GM12878 (cell line): ENCODE measurements at regions not wholly inside any gene's neighbourhood (a gene's known extent, or its start where the extent isn't known, plus 50 kb on each side); places are given as distances from the start of the nearest gene placed in this dataset.

Experiments
- ATAC-seq: fragments of 200-7000 bp; cut with Tn5 transposase; 3 replicates; pipeline ENCODE4 v1.9.1; 2020; ENCODE audit warnings: mild to moderate bottlenecking, moderate library complexity
- BruUV-seq: library from RNA; stranded (reverse); fragments of 400-500 nt; replicated peaks from 2 replicates; lab custom pipeline; 2021; lab: Mats Ljungman, UMichigan
- CTCF ChIA-PET: fragments of 300-600 bp; sonication (Branson Sonifier 250); formaldehyde crosslinking; extraction: SDS; loops from one replicate; lab custom pipeline; 2021; ENCODE audit warnings: inconsistent platforms; lab: Yijun Ruan, JAX
- POLR2A ChIA-PET: fragments of 350-600 bp; formaldehyde crosslinking; extraction: SDS; loops from one replicate; lab custom pipeline; 2021; ENCODE audit warnings: inconsistent platforms; lab: Charles Lee
- RAD21 ChIA-PET: fragments of 300-600 bp; sonication (Branson Sonifier 250); formaldehyde crosslinking; loops from one replicate; lab custom pipeline; 2023; ENCODE audit warnings: antibody characterized with exemption; ENCODE audit not compliant: unreplicated experiment; lab: Charles Lee
- SMC1A ChIA-PET: fragments of 300-600 bp; sonication (Branson Sonifier 250); formaldehyde crosslinking; loops from one replicate; lab custom pipeline; 2023; ENCODE audit not compliant: unreplicated experiment, uncharacterized antibody; lab: Charles Lee
- DNase-seq: peaks from one replicate; pipeline ENCODE4 v3.0.0-alpha.2; 2011; ENCODE audit warnings: low read depth, low spot score
- FAIRE-seq: peaks from 3 replicates; lab custom pipeline; 2011; peaks lifted over from hg19 to GRCh38; lab: Jason Lieb, UNC
- H2AFZ ChIP-seq: 2 replicates; pipeline ENCODE4 v1.6.0; 2011; ENCODE audit warnings: low read depth, low read length, control low read depth; ENCODE audit not compliant: control insufficient read depth
- H3K27ac ChIP-seq: 2 replicates; pipeline ENCODE4 v1.5.1; 2011; ENCODE audit warnings: control low read depth; ENCODE audit not compliant: control insufficient read depth, insufficient read depth
- H3K27me3 ChIP-seq, 2 experiments: replicated peaks in 1 of 2; 2 replicates each; pipeline versions ENCODE4 v1.6.0 to v1.6.1; 2011; ENCODE audit warnings: low read length in 1 of 2; ENCODE audit not compliant: control insufficient read depth in 2 of 2, insufficient read depth in 2 of 2
- H3K36me3 ChIP-seq, 2 experiments: 2 replicates each; pipeline ENCODE4 v1.5.1; 2011; ENCODE audit warnings: low read length in 1 of 2; ENCODE audit not compliant: control insufficient read depth in 2 of 2, insufficient read depth in 2 of 2
- H3K4me1 ChIP-seq: 2 replicates; pipeline ENCODE4 v1.6.1; 2011; ENCODE audit warnings: mild to moderate bottlenecking, low read length, moderate library complexity, mixed read lengths; ENCODE audit not compliant: control insufficient read depth, insufficient read depth
- H3K4me2 ChIP-seq: 2 replicates; pipeline ENCODE4 v1.6.0; 2011; ENCODE audit warnings: control low read depth; ENCODE audit not compliant: control insufficient read depth, insufficient read depth
- H3K4me3 ChIP-seq: fragments of 200-600 bp; sonication (generic); 2 replicates; pipeline ENCODE4 v1.5.1; 2016
- H3K79me2 ChIP-seq: 2 replicates; pipeline ENCODE4 v1.6.0; 2011; ENCODE audit warnings: low read length; ENCODE audit not compliant: control insufficient read depth, insufficient read depth
- H3K9ac ChIP-seq: 2 replicates; pipeline ENCODE4 v1.8.0; 2011; ENCODE audit warnings: low read length, control low read depth, mixed read lengths; ENCODE audit not compliant: control insufficient read depth, insufficient read depth
- H3K9me3 ChIP-seq: replicated peaks from 3 replicates; pipeline ENCODE4 v1.5.1; 2011; ENCODE audit warnings: mild to moderate bottlenecking, low read length; ENCODE audit not compliant: control insufficient read depth, insufficient read depth
- H4K20me1 ChIP-seq: 2 replicates; pipeline ENCODE4 v1.6.0; 2011; ENCODE audit not compliant: control insufficient read depth, insufficient read depth
- CREM ChIP-seq: IDR thresholded peaks from 2 replicates; pipeline ENCODE4 v1.6.1; 2014; ENCODE audit warnings: antibody characterized with exemption, low read depth
- HCFC1 ChIP-seq: fragments of 150-350 bp; IDR thresholded peaks from 2 replicates; pipeline ENCODE4 v1.6.1; 2014; ENCODE audit warnings: low read length
- IKZF1 ChIP-seq: fragments of 450-650 bp; conservative IDR thresholded peaks from 2 replicates; pipeline ENCODE4 v1.6.1; 2017; ENCODE audit warnings: antibody characterized with exemption, mild to moderate bottlenecking
- MLLT1 ChIP-seq: fragments of 450-650 bp; IDR thresholded peaks from 2 replicates; pipeline ENCODE4 v1.6.1; 2016; ENCODE audit warnings: mild to moderate bottlenecking
- NRF1 ChIP-seq: conservative IDR thresholded peaks from 2 replicates; pipeline ENCODE4 v1.6.1; 2011; ENCODE audit warnings: mild to moderate bottlenecking, low read depth, low read length, improper control_type of control experiment
- PAX8 ChIP-seq: fragments of 450-650 bp; IDR thresholded peaks from 2 replicates; pipeline ENCODE4 v1.6.1; 2017; ENCODE audit warnings: mild to moderate bottlenecking, moderate library complexity
- PKNOX1 ChIP-seq: fragments of 450-650 bp; IDR thresholded peaks from 2 replicates; pipeline ENCODE4 v1.6.1; 2016; ENCODE audit warnings: mild to moderate bottlenecking
- POLR2AphosphoS5 ChIP-seq: IDR thresholded peaks from 2 replicates; pipeline ENCODE4 v1.6.1; 2011; ENCODE audit warnings: mild to moderate bottlenecking, low read length, inconsistent platforms
- RAD21 ChIP-seq: IDR thresholded peaks from 2 replicates; pipeline ENCODE4 v1.6.1; 2011; ENCODE audit warnings: mild to moderate bottlenecking, low read depth, low read length, moderate library complexity; ENCODE audit not compliant: insufficient read depth
- RELA ChIP-seq: fragments of 450-650 bp; IDR thresholded peaks from 2 replicates; pipeline ENCODE4 v1.8.0; 2014; ENCODE audit warnings: borderline replicate concordance; ENCODE audit not compliant: partially characterized antibody
- SMC3 ChIP-seq: IDR thresholded peaks from 2 replicates; pipeline ENCODE4 v1.6.1; 2011; ENCODE audit warnings: low read length, improper control_type of control experiment, borderline replicate concordance
- STAT3 ChIP-seq: IDR thresholded peaks from 2 replicates; pipeline ENCODE4 v1.6.1; 2011; ENCODE audit warnings: low read depth, low read length, improper control_type of control experiment
- USF2 ChIP-seq: IDR thresholded peaks from 2 replicates; pipeline ENCODE4 v1.6.1; 2011; ENCODE audit warnings: low read depth, low read length, improper control_type of control experiment, borderline replicate concordance
- ZBTB33 ChIP-seq: fragments of 450-650 bp; IDR thresholded peaks from 2 replicates; pipeline ENCODE4 v1.6.1; 2017; ENCODE audit warnings: mild to moderate bottlenecking
- ZSCAN29 ChIP-seq: fragments of 450-650 bp; IDR thresholded peaks from 2 replicates; pipeline ENCODE4 v1.6.1; 2017; ENCODE audit warnings: mild to moderate bottlenecking, moderate library complexity
- WGBS: methylation state at CpG from one replicate; pipeline ENCODE4 v1.1.6; 2016; ENCODE audit warnings: low lambda C conversion rate; ENCODE audit not compliant: insufficient replicate concordance, insufficient coverage; ENCODE audit errors: missing lambda C conversion rate; 5-methylcytosine and 5-hydroxymethylcytosine counted together
- in situ Hi-C: fragments of 300-500 bp; cut with MboI; formaldehyde crosslinking; loops from 9 replicates; pipeline ENCODE4 v1.14.3; 2018; ENCODE audit warnings: mixed read lengths
- intact Hi-C: fragments of 100-400 bp; cut with micrococcal nuclease; formaldehyde crosslinking; loops from one replicate; pipeline ENCODE4 v1.14.2; 2022; ENCODE audit not compliant: unreplicated experiment
- TF ChIP-seq, protein P1 (sequence below), 3 experiments: IDR thresholded peaks in 2 of 3; conservative IDR thresholded peaks in 1 of 3; 2 replicates each; pipeline ENCODE4 v1.5.1; 2011; ENCODE audit warnings: low read depth in 3 of 3, low read length in 3 of 3, mild to moderate bottlenecking in 3 of 3, control low read depth in 2 of 3, moderate library complexity in 2 of 3, inconsistent platforms in 1 of 3, mixed read lengths in 1 of 3; ENCODE audit not compliant: control insufficient read depth in 2 of 3, insufficient read depth in 1 of 3; ENCODE audit errors: extremely low read depth in 1 of 3

GRCh38 chrX:131746491-131746968, 202.7 kb downstream of the OR13H1 start:
- Histone ChIP-seq H4K20me1 (no peaks in the 10 kb centered on the region), H3K9ac (peak overlapping the region; percentile 80), H2AFZ (peak overlapping the region; percentile 89), H3K36me3 (no peaks in the 10 kb centered on the region; a peak in 1 of 4 replicates), H3K79me2 (no peaks in the 10 kb centered on the region), H3K27me3 (no peaks in the 10 kb centered on the region), H3K4me2 (peak overlapping the region; percentile 77), H3K27ac (peak overlapping the region; percentile 93), H3K9me3 (no peaks in the 10 kb centered on the region; the same call in 2 of the 3 replicates), H3K4me3 (peak overlapping the region; percentile 63), H3K4me1 (no peaks in the 10 kb centered on the region)
- FAIRE-seq (no peak), DNase-seq (peak; percentile 87), ATAC-seq (peak; percentile 68)
- POLR2A ChIA-PET = no interaction called here
- RAD21 ChIA-PET = interaction anchor here (1.2 to 2.2 kb wide), 5 partner anchors 12 to 76 kb away, joined by 3 to 8 read pairs (median 6); no protein-coding TSS in a partner anchor
- BruUV-seq = no TSS peak
- in situ Hi-C loops (no loop called here), intact Hi-C loops (loop anchor here (1.0 to 2.0 kb wide), 5 partner anchors 16 to 67 kb away; no protein-coding TSS in a partner anchor)
- CTCF ChIA-PET = interaction anchor here (1.0 to 2.7 kb wide), 9 partner anchors 12 to 81 kb away, joined by 3 to 10 read pairs (median 6); no protein-coding TSS in a partner anchor
- SMC1A ChIA-PET = interaction anchor here (1.1 to 2.2 kb wide), 5 partner anchors 36 to 71 kb away, joined by 3 to 9 read pairs (median 5); no protein-coding TSS in a partner anchor
- WGBS = 31% methylated on average over 14 of the region's 14 CpGs
- TF ChIP-seq PAX8 (no peak), HCFC1 (peak; percentile 55), NRF1 (no peak), STAT3 (peak; percentile 84; the same call in 1 of the 2 replicates), IKZF1 (peak; percentile 40), ZBTB33 (no peak), MLLT1 (no peak), RAD21 (peak; percentile 58), CREM (peak; percentile 44; the same call in 1 of the 2 replicates), RELA (no peak), POLR2AphosphoS5 (no peak), PKNOX1 (no peak), USF2 (no peak), SMC3 (peak; percentile 41), ZSCAN29 (no peak)
- TF ChIP-seq, protein P1, sequence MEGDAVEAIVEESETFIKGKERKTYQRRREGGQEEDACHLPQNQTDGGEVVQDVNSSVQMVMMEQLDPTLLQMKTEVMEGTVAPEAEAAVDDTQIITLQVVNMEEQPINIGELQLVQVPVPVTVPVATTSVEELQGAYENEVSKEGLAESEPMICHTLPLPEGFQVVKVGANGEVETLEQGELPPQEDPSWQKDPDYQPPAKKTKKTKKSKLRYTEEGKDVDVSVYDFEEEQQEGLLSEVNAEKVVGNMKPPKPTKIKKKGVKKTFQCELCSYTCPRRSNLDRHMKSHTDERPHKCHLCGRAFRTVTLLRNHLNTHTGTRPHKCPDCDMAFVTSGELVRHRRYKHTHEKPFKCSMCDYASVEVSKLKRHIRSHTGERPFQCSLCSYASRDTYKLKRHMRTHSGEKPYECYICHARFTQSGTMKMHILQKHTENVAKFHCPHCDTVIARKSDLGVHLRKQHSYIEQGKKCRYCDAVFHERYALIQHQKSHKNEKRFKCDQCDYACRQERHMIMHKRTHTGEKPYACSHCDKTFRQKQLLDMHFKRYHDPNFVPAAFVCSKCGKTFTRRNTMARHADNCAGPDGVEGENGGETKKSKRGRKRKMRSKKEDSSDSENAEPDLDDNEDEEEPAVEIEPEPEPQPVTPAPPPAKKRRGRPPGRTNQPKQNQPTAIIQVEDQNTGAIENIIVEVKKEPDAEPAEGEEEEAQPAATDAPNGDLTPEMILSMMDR (IDR thresholded peaks at IDR 0.05 in 2 of 3, conservative IDR thresholded peaks at IDR 0.05 in 1 of 3; ENCODE audit: control insufficient read depth in 2 of 3, extremely low read depth in 1 of 3, insufficient read depth in 1 of 3, low read depth in 3 of 3, low read length in 3 of 3) = peak; percentile 28 to 62 (median 41); a peak in 4 of 6 replicates
